ENCODE measurements at regions not wholly inside any gene's neighbourhood (a gene's known extent, or its start where the extent isn't known, plus 50 kb on each side); places are given as distances from the start of the nearest gene placed in this dataset.

GRCh38 chr5:34604119-34604675 lies 51.9 kb upstream of the RAI14 start:
- no peak for FAIRE-seq

- FAIRE-seq: no peak
Measured at GRCh38 chr5:34606101-34606500, 50.0 kb upstream of the RAI14 start.
